AML-193 (cell line): ENCODE measurements at regions not wholly inside any gene's neighbourhood (a gene's known extent, or its start where the extent isn't known, plus 50 kb on each side); places are given as distances from the start of the nearest gene placed in this dataset.

Source experiments
- DNase-seq, 2 experiments: peaks; one replicate each; lab custom pipeline; 2025; lab: John Stamatoyannopoulos, UW

DNA sequence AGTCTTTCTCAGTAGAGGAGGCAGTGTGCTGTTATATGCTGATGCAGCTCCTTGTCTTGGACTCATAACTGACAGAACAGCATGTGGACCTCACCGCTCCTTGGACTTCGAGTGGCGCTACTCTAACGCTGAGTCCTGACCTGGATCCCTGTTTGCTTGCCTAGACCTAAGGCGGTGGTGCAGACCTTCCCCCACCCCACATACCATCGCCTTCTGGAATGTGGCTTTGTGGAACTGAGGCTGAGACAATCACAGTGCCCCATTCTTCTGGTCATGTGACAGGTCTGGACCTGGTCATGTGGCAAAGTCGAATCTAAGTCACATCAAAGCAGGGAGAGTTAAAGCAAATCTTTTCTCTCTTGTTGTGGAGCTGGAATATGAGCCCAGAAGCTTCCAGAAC, 190.7 kb upstream of the MKI67 start:
- DNase-seq, result no peak

DNA sequence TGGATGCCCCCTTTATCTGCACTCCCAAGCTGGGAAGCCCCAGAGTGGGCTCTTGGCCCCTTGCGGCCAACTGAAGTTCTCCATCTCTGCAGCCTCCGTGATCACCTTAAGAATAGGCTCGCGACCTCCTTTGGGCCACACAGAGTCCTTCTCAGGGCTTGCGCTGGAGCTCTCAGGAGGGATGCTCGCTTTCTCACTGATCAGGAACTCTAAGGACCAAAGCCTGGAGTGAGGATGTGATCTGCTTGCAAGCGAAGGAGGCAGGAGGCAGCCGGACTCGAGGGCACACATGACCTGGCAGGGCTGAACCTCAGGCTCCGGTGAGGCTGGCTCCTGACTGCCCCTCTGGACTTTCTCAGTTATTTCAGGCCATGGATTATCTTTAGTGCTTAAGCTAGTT, 192.1 kb upstream of the MKI67 start:
- DNase-seq, result no peak

DNA sequence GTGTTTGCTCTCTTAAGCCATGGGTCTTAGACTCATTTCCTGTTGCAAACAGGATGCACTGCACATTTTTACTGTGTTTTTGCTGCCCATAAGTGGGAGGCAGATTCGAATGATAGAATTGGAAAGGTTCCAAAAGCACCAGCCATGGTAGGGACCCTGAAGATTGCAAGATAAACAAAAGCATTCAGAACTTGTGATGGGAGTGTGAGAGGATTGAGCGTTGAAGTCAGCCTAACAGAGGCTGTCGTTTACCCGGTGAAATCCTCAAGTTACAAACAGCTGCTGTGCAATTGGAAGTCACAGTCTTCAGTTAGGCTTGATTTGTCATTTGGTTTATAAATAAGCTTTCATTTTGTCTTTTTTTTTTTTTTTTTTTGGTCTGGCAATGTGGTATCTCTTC, 192.7 kb upstream of the MKI67 start:
- DNase-seq, result no peak

DNA sequence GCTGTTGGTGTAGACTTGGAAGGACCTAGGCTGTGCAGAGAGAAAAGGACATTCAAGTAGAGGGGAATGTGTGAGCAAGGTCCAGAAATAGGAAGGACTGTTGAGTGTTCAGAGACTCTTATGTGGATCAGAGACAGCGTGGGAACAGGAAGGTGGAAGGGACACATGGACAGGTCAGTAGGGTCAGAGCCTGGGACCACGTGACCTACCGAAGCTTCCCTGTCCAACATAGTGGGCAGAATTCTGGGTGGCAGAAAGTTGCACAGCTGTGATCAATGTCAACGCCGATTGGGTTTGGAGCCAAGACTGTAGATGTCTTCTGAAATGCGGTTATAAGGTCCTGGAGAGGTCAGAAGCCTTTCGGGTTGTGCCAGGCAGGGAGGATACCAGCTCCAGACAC, 195.9 kb upstream of the MKI67 start:
- DNase-seq, result no peak

DNA sequence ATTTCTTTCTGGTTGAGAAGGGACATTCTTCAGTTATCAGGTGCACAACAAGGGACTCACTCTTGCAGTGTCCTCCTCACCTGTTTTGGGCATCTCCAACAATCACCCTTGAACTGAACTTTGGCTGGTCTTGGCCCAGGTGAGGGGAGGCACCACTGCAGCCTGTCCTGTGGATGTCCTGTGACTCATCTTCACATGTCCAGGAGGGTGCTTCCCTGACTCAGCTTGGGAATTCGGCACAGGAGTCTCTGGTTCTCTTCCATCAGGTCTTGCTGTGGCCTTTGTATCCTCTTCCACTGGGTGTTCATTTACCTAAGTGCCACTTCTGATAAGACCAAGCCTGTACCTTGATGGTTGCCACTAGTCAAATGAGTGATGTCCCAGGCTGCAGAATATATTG, 196.7 kb upstream of the MKI67 start:
- no peak for DNase-seq

DNA sequence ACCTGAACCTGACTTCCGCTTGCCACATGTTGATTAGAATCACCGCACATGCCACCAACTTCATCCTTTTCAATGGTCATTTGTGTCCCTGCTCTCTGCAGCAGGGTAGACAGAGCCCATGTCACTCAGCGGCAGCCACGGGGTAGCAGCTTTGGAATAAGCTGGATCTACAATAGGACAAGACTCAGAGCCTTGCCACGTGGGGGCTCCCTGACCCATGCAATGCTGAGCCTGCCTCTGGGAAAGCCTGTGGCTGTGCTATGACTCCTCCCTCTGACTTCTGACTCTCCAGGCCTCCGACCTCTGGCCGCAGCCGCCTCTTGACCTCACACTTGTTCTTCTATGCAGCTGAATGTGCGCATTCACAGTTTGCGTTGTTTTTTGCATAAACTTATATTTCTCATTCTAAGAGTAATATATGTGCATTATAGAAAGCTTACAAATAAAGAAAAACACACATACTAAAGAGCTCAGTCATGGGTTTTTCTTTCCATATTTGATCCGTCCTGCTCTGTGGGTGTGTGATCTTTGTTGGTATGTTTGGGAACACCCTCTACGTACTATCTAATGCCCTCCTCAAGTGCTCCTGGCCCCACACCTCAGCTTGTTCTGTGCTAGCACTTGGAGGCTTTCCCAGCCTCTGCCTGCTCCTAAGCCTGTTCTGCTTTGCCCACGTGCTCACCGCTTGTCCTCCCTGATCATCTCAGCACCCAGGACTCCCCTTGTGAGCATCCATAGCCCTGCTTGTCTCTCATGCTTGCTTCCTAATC, 198.0 kb upstream of the MKI67 start:
- DNase-seq, result no peak

DNA sequence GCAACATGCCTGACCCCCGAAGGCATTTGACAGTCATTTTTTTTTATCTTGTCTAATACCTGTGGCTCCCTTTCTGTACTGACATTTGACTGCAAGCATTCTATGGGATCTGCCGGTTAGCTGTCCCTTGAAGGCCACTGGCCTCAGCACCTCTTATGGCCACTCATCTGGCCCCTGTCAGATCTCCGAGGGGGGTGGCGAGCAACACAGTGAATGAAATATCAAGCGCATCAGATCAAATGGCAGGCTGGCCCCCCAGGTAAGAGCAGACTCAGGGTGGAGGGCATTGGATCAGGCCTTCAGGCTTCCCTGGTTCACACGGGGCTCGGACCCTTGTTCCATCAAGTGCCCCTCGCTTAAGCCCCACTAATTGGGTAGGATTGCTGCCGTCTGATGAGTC, 199.6 kb upstream of the MKI67 start:
- no peak for DNase-seq

DNA sequence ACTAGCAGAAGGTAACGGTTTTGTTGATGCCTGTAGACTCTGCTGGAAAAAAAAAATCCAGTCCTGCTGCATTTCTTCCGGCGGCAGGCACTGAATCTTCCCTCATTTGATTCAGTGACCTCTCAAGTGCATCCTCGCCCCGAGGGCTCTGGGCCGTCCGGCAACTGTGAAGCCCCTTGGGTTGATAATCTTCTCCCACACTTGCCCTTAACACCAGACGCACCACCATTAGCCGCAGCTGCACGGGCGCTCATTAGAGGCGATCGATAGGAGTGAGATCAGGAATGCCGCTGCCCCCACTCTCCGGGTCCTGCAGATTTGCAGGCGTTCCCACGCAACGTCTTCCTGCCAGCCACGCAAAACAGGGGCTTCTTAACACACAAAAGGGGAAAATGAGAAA, 200.0 kb upstream of the MKI67 start:
- DNase-seq, result no peak

DNA sequence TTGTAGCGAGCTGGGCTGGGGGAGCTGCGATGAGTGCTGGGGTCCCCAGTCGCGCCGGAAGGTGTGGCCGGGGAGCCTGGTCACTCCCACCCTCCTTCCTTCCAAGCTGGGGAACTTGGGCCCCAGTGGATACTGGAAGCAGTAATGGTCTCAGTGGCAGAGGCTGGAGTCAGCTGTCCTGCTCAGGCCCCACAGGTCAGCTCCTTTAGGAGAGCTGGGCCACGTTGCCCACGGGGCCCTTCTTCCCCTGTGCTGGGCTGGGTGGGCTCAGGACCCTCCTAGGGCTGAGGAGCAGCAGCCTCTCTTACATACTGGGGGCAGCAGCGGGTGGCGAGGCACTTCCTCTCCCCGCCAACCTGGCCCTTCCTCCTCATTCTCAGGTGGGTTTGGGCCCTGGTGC, 200.6 kb upstream of the MKI67 start:
- no peak for DNase-seq

DNA sequence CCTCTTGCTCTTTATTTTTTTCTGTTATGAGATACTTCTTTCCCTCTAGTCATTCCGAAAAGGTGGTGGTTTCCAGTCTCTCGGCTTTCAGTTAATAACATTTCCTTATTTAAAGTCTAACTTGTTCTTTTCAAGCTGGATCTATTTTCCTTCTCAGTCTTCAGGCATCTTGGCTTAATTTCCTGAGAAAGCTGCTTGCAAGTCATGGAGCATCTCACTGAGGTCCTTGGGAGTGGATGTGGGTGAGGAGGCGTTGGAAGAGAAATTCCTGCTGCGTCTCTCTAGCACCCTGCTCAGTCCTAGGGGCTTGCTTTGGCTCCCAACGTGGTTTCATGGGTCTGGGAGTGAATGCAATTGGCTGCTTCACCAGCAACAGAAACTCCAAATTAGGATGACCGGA, 210.2 kb upstream of the MKI67 start:
- no peak for DNase-seq

DNA sequence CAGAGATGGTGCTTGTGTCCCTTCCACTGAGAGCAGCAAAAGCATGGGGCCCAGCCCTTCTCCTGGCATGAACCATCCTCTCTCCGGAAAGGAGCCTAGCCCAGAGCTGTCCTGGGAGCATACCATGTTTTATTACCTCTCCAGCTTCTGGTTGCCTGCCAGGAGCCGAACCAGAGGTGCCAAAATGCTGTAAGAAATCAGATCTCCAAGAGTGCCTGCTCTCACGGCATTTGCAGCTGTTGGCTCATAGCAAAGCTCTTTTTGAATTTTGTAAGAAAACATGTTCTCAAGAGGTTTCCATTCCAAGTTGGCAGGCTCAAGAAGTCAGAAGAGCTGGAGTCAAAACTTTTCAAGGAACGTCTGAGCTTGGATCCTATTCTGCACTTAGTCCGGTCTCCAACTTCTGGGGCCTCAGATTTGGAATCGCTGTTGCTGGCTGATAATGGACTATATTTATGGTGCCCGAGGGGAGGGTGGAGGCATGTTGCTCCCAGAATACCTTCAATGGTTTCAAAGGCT, 211.7 kb upstream of the MKI67 start:
- DNase-seq, result no peak

DNA sequence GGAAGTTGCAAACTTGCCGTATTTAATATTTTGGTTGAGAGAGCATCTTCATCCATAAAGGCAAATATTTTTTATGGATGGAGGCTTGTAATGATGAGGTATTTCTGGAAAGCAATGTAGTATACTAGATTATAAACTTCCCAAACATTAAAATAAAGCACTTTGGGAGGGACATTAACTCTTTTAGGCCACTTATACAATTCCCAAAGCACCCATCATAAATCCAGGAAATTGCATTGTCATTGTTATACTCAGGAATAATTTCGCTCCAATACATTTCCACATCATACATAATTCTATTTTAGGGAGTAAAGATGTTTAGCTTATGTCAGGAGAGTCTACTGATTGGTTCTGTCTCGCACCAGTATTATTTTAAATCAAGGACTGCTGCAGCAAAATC, 212.7 kb upstream of the MKI67 start:
- no peak for DNase-seq

DNA sequence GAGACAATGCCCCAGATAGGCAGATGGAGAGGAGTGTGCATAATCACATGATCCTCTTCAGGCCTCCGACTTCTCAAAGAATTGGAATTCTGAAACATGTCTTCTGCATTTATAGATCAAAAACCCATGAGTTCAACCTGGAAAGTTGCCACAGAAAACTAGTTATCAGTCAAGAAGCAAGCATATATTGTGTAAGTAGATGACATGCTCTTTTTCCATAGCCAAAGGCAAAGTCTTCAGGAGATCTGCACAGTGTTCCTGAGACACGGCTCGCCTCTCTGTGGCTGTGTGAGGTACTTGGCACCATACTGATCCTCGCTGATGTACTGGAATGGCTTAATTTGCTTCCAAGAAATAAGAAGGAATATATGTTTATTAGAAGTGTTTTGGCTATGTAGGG, 213.5 kb upstream of the MKI67 start:
- no peak for DNase-seq

DNA sequence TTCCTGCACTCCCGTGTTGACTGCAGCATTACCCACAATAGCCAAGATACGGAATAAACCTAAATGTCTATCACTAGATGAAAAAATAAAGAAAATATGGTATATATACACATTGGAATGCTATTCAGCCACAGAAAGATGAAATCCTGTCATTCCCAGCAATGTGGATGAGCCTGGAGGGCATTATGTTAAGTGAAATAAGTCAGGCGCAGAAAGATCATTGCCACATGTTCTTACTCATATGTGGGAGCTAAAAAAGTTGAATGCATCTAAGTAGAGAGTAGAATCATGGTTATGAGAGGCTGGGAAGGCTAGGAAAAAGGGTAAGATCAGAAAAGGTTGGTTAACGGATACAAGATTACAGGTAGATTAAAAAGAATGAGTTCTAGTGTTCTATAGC, 219.1 kb upstream of the MKI67 start:
- DNase-seq, result no peak

DNA sequence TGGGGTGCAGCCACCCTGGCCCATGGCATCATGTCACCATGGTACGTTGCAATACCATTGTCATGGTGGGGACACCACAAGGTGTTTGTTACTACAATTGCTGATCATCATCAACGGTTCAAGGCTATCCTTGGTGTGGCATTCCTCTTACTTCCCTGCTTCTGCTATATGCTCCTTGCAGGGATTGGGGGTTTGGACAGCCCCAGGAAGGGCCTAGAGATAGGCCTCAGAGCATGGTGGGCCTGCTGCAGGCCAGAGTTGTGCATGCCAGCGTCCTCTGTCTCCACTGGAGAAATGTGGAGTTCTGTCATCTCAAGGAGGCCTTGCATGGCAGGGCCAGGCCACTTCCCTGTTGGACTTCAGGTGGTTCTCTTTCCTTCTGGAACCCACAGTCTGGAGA, 234.6 kb upstream of the MKI67 start:
- DNase-seq, result no peak

DNA sequence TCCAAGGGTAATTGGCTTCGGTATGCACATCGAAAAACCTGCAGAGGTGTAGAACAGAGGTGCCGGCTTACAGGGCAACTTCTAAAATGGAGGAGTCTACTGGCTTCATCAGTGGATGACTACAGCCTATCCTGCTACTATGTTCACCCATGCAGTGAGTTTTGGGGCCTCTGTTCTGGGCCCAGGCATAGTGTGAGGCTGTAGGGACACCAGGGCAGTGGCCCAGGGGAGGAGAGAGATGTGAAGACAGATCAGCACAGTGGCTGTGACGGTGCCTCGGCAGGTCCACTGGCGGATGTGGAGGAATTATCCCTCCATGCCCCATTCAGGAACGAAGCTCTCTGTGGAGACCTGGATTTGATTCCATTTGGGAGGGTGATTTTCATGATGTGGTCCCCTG, 235.3 kb upstream of the MKI67 start:
- no peak for DNase-seq

DNA sequence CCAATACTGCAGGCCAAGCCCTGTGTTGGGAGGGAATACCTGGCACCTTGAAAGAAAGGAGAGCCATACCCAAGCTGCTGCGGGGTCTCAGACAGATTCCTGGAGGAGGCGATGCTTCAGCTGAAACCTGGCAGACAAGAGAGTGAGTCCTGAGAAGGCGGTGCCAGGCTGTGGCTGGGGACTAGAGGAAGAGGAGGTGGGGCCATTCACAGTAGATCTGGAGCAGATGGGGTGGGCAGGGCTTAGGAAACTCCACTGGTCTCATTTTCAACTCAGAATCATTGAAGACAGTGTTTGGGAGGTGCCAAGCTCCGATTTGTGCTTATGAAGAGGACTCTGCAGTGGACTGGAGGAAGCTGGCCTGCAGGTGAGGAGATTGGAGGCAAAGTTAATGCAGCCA, 236.3 kb upstream of the MKI67 start:
- no peak for DNase-seq

DNA sequence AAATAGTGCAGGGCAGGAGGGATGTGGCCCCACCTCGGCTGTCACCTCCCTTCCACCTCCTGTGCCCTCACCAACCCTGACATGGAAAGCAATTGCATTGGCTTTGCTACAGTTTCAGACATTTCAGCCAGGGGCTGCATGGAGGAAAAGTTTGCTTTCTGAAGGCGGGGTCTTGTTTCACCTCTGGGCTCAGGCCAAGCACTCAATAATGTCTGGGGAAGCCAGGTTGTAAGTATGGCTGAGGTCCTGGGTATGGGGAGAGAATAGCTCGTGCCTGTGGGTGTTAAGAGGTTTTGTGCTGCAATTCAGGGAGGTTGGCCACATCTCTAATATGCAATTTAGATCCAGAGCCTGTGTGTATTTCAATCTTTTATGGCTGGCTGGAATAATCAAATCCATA, 238.4 kb upstream of the MKI67 start:
- no peak for DNase-seq

DNA sequence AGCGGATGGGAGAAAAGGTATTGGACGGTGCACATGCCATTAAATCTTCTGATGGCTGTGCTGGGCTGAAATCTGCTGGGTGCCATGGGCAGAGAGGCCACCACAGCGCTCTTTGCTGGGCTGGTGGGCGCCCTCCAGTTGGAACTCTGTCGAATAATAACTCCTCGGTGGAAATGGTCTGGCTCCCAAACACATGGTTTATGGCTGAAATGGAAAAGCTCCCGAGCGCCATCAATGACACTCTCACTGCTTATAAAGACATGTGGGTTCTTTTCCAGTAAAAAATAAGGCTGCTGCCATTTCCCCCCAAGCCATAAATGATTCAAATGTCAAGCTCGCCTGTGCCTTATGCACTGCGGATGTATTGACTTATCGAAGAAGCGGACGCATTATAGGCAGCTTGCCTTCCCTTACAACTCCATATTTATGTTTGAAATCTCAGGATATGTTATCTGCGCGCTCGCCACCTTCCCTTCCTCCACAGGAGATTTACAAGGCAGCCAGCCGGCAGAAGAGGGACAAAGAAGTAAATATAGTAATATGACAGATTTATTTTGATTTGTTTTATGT, 239.0 kb upstream of the MKI67 start:
- DNase-seq, result no peak

DNA sequence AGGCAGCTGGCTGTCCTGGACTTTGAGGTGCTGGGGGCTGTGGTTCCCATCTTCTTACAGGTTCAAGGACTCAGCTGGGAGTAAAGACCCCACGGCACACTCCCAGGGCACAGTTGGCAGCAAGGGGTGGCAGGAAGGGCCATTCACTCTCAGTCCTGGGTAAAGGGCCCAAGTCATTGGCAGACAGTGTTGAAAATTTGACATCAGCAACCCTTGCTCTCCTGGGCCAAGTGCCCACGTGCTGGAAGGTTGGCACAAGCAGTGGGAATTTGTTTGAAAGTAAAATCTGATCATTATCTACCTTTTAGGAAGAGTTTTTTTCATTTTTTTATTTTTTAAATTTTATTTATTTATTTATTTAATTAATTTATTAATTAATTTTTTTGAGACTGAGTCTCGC, 241.6 kb upstream of the MKI67 start:
- DNase-seq, result no peak

DNA sequence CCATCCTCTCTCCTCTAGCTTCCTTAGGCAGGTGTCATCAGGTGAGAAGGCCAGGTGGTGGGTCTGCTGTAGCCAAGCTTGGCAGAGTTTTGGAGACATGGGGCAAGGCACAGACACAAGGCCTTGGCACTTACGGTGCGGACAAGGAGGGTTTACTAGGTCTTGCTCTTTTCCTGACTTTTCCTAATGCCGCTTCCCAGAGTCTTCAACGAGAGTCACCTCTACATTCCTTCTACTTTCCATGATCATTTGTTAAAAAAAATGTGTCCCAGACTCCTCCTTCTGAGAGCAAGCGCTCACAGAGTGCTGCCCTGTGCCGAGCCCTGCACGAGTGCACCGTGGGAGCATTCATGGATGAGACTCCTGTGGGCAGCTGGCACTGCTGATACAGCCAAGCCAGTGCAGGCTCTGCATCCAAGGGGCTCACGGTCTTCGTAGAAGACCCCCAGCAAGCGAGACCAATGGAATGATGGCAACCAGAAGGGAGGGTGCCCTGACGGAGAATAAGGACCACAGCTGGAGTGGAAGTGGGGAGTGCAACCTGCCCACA, 243.0 kb upstream of the MKI67 start:
- DNase-seq, result no peak

DNA sequence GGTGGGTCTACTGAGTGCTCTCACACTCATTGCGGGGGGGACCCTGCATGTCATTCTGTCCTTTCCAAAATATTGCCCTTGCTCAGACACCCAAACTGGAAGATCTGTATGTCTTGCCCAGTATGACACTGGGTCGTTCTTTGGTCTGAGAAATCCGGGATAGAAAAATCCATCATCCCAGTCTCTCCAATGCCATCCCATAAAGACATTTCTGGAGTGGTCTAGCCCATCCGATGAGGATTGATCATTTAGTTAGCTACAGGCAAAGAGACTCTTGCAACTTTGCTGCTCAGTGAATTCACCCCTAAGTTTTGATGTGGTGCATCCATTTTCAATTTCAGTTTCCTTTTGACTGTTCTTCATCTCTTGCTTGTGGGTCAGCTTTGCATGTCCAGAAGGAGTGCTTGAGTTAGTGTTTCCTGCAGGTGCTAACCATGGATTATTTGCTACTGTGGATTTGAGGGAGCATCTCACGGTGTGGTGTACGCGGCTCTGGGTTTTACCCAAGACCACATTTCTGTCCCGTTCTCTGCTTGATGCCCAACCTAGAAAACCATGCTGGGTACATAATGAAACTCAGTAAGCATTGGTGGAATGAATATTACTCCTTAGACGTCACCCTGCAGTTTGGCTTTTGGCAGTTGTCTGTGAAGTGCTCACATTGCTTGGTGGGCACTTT, 247.0 kb upstream of the MKI67 start:
- no peak for DNase-seq

DNA sequence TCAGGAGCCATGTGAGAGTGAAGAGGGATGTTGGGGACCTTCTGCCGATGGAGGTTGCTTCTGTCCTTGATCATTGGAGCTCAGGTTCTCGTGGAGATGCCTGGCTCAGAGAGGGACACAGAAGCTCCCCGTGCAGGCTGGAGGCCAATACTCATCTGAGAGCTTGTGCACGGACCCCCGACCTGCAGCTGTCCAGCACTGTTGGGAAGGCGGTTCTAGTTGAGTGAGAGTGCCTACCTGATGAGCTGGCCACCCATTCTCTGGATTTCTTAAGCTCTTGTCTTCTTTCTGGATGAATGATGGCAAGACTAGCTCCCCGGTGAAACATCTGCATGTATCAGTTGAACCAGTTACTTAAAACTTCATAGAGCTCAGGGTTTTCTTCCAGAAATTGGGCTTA, 247.6 kb upstream of the MKI67 start:
- no peak for DNase-seq
